GM12873 (cell line): ENCODE measurements at regions not wholly inside any gene's neighbourhood (a gene's known extent, or its start where the extent isn't known, plus 50 kb on each side); places are given as distances from the start of the nearest gene placed in this dataset.

ENCODE experiments used
- CTCF ChIP-seq: IDR thresholded peaks from 2 replicates; pipeline ENCODE4 v1.5.1; 2012; ENCODE audit warnings: low read depth, mild to moderate bottlenecking, moderate library complexity, low read length, control low read depth; ENCODE audit not compliant: insufficient read depth; ENCODE audit errors: missing control alignments

- peak; percentile 85 for TF ChIP-seq CTCF
Measured at GRCh38 chr7:112898432-112899290, 108.5 kb upstream of the TMEM168 start.

- no peak for TF ChIP-seq CTCF
Measured at GRCh38 chr7:112897839-112898431, 107.7 kb upstream of the TMEM168 start.

- TF ChIP-seq CTCF = no peak
Measured at GRCh38 chr7:112896026-112896601, 105.9 kb upstream of the TMEM168 start.

- no peak for TF ChIP-seq CTCF
Measured at GRCh38 chr7:112892263-112892662, 102.1 kb upstream of the TMEM168 start.

GRCh38 chr7:112891698-112892097, 101.5 kb upstream of the TMEM168 start:
- no peak for TF ChIP-seq CTCF

GRCh38 chr7:112889834-112890438, 99.7 kb upstream of the TMEM168 start:
- no peak for TF ChIP-seq CTCF

- TF ChIP-seq CTCF = no peak
Measured at GRCh38 chr7:112889268-112889667, 99.1 kb upstream of the TMEM168 start.
